GM18520 (cell line): ENCODE measurements at regions not wholly inside any gene's neighbourhood (a gene's known extent, or its start where the extent isn't known, plus 50 kb on each side); places are given as distances from the start of the nearest gene placed in this dataset.
"Not testable (repeated sequence)": the region's sequence is repeated elsewhere in the genome, so short reads cannot be mapped to it uniquely, and the experiment has no call there.

Experiments used
- ATAC-seq: cut with Tn5 transposase; IDR thresholded peaks from one replicate; pipeline ENCODE4 v1.9.1; 2021; ENCODE audit not compliant: unreplicated experiment

- ATAC-seq = no peak
Measured at GRCh38 chr6:120852293-120852849, 481.9 kb downstream of the TBC1D32 start.

DNA sequence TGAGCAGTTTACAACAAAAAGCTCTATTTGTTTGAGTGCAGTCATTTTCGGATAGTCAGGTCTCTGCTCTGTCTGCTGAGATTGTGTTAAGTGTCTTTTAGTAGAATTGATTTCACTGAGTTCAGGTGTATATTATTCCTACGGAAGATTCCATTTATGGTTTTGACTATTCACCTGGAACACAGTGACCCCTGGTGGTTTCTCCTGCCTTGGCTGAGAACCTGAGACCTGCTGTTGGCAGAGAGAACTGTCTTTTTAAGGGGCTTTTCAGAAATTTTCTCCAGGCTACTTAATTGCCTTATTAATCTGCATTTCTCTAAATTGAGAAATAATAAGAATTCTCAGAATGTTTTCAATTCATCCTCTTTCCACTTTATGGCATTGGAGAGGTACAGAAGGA, 508.0 kb downstream of the TBC1D32 start:
- no peak for ATAC-seq

DNA sequence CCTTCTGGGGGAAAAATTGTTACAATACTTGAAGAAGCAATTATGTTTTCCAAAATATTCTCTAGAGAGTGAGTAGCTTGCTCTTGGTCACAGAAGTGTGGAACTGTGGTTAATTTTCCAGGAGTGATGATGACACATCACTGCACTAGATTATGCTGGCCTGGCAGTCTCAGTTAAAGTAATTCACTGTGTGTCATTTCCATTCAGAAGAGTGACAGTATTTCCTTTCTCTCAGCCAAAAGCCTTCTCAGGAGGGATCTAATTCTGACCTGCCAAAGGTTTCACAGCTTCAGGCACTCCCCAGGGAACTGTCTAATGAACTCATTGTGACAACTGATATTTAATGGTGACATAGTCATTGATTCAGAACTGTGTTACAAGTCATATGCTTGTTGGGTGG, 517.5 kb downstream of the TBC1D32 start:
- ATAC-seq = no peak

GRCh38 chr6:120805276-120805675, 529.0 kb downstream of the TBC1D32 start:
- no peak for ATAC-seq

- no peak for ATAC-seq
Measured at GRCh38 chr6:120804612-120805011, 529.7 kb downstream of the TBC1D32 start.

GRCh38 chr6:120786682-120787081, 547.6 kb downstream of the TBC1D32 start:
- ATAC-seq = no peak

DNA sequence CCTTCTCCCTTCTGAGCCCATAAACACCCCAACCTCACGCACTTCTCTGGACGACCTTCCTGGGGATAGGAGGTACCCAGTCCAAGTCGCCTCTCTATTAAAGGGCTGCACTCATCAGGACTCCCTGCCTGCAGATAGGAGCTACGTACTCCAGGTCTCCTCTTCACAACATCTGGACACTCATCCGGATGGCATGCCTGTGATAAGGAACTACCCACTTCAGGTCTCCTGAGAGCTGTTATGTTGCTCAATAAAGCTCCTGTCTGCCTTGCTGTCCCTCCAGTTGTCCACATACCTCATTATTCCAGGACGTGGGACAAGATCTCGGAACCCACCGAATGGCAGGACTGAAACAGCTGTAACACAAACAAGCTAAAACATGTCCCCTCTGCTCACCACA, 548.0 kb downstream of the TBC1D32 start:
- ATAC-seq = no peak

- ATAC-seq = no peak
Measured at GRCh38 chr6:120785459-120786086, 548.7 kb downstream of the TBC1D32 start.

- no peak for ATAC-seq
Measured at GRCh38 chr6:120779441-120779840, 554.8 kb downstream of the TBC1D32 start.

GRCh38 chr6:120775698-120776097, 558.6 kb downstream of the TBC1D32 start:
- no peak for ATAC-seq

DNA sequence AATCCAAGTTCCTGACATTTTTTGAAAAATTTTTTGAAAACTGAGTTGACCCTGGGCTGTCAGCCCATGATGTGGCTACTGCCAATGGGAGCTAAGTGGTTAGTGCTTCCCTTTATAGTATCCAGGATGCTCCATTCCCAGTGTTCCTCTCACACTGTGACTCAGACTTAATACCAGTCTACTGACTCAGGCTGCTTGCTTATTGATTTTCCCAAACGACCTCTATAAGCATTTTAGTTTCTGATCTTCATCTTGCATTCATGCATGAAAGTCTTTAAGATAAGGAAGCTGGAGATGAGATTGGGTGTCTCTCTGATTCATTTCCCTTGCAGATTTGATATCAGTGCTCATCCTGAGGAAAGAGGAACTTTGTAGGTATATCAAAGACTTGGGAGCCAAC, 560.0 kb downstream of the TBC1D32 start:
- ATAC-seq = no peak

- ATAC-seq = no peak
Measured at GRCh38 chr6:120771019-120771418, 563.3 kb downstream of the TBC1D32 start.

GRCh38 chr6:120764312-120764711, 570.0 kb downstream of the TBC1D32 start:
- ATAC-seq = no peak

GRCh38 chr6:120759570-120759969, 574.7 kb downstream of the TBC1D32 start:
- ATAC-seq = no peak

- not testable (repeated sequence) for ATAC-seq
Measured at GRCh38 chr6:120748574-120748973, 585.7 kb downstream of the TBC1D32 start.

DNA sequence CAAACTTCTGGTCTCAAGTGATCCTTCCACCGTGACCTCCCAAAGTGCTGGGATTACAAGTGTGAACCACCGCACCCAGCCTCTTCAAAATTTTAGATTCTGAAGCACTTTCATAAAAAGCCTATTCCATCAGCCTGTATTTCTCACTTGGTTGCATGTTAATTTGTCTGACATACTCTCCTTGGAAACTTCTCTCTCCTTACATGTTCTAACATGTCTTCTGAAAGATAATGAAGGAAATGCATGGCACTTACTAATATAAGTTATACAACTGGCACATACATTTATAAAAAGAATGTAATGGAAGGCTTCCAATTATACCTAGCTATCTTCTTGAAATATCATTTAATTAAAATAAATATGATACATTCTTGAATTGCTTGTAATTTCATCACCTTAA, 597.5 kb downstream of the TBC1D32 start:
- ATAC-seq = no peak

DNA sequence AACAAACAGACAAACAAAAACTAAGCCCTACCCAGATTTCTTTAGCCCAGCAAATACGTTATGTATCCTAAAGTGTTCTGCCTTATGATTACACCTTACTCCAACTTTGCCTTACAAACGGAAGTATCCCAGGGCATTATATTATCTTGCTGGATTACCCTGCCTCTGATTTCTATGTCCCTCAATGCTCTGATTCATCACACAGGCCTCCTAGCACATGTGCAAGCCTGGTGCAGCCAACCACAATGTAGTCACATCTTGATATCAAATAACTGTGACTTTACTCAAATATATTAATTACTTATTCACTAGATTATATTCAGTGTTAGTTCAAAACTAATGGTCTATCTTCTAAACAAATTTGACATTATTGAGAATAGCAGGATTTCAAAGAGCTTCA, 598.6 kb downstream of the TBC1D32 start:
- ATAC-seq = no peak

DNA sequence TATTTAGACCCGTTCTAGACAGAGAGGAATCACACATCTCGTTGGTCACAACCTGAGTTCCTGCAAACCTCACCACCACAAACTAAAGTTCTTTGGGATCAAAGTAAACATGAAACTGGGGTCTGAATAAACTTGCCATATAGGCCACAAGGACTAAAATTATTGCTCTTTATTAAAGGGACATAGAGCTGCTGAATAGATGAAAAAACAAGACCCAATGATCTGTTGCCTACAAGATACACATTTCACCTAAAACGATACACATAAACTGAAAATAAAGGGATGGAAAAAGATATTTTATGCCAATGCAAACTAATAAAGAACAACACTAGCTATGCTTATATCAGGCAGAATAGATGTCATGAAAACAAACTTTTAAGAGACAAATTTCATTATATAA, 623.0 kb downstream of the TBC1D32 start:
- ATAC-seq = no peak

DNA sequence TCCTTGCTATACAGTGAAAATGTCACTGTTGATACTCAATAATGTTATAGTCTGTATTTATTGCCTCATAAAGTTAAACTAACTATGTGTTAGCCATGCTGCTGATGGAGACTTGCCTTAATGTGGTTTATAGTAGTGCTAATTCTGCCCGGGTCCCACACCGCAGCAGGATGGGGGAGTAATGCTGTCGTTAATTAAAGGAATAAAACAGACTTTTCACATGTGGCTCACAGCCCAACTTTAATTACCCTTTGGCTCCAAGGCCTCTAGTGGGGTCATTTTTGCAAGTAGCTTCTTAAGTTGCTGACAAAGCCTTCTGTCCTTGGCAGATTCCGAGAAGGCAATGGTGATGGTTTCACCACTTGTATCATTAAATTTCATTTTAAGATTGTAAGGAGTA, 634.3 kb downstream of the TBC1D32 start:
- no peak for ATAC-seq

DNA sequence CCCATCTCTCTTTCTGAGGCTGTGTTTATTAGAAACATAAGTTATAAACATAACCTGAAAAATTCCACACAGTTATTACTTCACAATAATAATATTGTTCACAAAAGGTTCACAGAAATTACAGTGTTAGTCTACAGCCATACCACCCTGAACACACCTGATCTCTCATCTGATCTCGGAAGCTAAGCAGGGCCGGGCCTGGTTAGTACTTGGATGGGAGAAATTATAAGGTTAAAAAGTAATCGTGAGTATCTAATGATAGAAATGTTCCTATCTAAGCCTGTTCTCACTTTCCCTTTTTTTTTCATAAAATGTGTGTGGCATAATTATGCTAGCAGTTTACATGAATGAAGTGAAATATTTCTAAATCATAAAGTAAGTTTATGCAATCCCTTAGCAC, 647.8 kb downstream of the TBC1D32 start:
- ATAC-seq = no peak

- ATAC-seq = no peak
Measured at GRCh38 chr6:120682145-120682544, 652.1 kb downstream of the TBC1D32 start.

GRCh38 chr6:120681204-120681603, 653.1 kb downstream of the TBC1D32 start:
- no peak for ATAC-seq

- ATAC-seq = no peak
Measured at GRCh38 chr6:120675886-120676285, 658.4 kb downstream of the TBC1D32 start.
